ENCODE measurements at regions not wholly inside any gene's neighbourhood (a gene's known extent, or its start where the extent isn't known, plus 50 kb on each side); places are given as distances from the start of the nearest gene placed in this dataset.

DNA sequence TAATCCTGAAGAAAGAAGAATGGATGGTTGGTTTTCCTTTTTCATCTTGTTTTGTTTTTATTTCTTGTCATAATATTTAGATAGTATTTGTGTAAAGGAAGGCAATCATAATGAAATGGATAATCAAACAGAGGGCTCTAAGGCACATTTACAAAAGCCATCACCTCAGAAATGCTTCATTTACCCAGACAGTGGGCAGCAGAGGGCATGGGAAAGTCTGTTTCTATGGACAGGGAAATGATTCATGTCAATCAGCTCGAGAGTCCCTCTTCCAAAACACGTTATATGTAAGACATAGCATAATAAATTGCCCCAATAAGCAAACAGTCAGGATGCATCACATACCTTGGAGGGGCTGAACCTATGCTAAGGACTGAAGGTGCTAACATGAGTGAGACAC is 426.1 kb downstream of the PLPP3 start (continued):
- TF ChIP-seq SPI1 (IDR thresholded peaks at IDR 0.05; ENCODE audit: borderline replicate concordance, insufficient read depth, low read depth, low read length) (no peak), TBL1XR1 (IDR thresholded peaks at IDR 0.05; ENCODE audit: low read depth, low read length) (no peak), NR2C2 (IDR thresholded peaks at IDR 0.05; ENCODE audit: borderline replicate concordance, control insufficient read depth, insufficient read length, low read depth) (no peak)

DNA sequence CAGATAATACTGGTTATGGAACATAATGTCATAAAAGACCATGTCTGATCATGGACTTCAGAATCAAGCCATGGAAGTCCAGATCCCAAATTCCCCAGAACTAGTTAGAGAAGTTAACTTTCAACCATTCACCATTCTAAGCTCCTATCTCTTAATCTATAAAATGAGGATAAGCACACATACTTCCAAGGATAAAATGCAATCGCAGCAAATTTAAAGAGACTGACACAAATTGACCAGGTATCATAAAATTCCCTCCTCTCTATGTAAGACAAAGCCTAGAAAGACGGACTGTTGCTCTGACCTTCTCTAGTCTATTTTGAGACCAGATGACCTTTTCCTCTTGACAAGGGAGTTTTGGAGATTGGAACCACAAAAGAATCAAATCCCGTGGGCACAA is 426.7 kb downstream of the PLPP3 start:
- Histone ChIP-seq H3K79me2 (ENCODE audit: control insufficient read depth, insufficient read depth, low read length) (no peaks in the 10 kb centered on the region), H3K36me3 (ENCODE audit: control insufficient read depth in 2 of 2, insufficient read depth in 2 of 2, low read length in 1 of 2) (no peaks in the 10 kb centered on the region), H3K4me1 (ENCODE audit: control insufficient read depth, insufficient read depth, low read length) (no peaks in the 10 kb centered on the region), H3K27me3 (replicated peaks in 1 of 2; ENCODE audit: control insufficient read depth in 2 of 2, insufficient read depth in 2 of 2, low read length in 1 of 2) (no peaks in the 10 kb centered on the region), H2AFZ (ENCODE audit: control insufficient read depth, low read depth, low read length) (no peak overlapping the region), H3K9ac (ENCODE audit: control insufficient read depth, insufficient read depth, low read length) (no peak overlapping the region), H3K4me2 (ENCODE audit: control insufficient read depth, insufficient read depth) (no peak overlapping the region), H3K27ac (ENCODE audit: control insufficient read depth, insufficient read depth) (no peak overlapping the region), H4K20me1 (ENCODE audit: control insufficient read depth, insufficient read depth) (no peaks in the 10 kb centered on the region), H3K4me3 (no peak overlapping the region), H3K9me3 (replicated peaks; ENCODE audit: control insufficient read depth, insufficient read depth, low read length) (no peaks in the 10 kb centered on the region)
- 15% methylated on average over 3 of the region's 3 CpGs for WGBS (ENCODE audit: insufficient coverage, insufficient replicate concordance, low lambda C conversion rate, missing lambda C conversion rate)
- CTCF ChIA-PET, result interaction anchor here (0.7 to 1.6 kb wide), 3 partner anchors 8 to 18 kb away, joined by 3 to 4 read pairs (median 3); no protein-coding TSS in a partner anchor
- FAIRE-seq, result no peak
- no peak for DNase-seq (ENCODE audit: low read depth, low spot score)
- no peak for ATAC-seq
- intact Hi-C loops (cut with micrococcal nuclease; ENCODE audit: unreplicated experiment) (no loop called here), in situ Hi-C loops (cut with MboI) (no loop called here)
- RAD21 ChIA-PET (ENCODE audit: unreplicated experiment), result interaction anchor here (1.0 to 1.5 kb wide), 2 partner anchors 9 to 22 kb away, joined by 4 to 5 read pairs; no protein-coding TSS in a partner anchor
- SMC1A ChIA-PET (ENCODE audit: uncharacterized antibody, unreplicated experiment), result interaction anchor here (0.7 to 3.0 kb wide), 4 partner anchors 9 to 194 kb away, joined by 3 to 14 read pairs (median 7); no protein-coding TSS in a partner anchor
- POLR2A ChIA-PET, result no interaction called here
- BruUV-seq (replicated peaks), result no TSS peak
- TF ChIP-seq ZBED1 (IDR thresholded peaks at IDR 0.05; ENCODE audit: borderline replicate concordance) (no peak), RAD51 (IDR thresholded peaks at IDR 0.05) (no peak), SUPT20H (IDR thresholded peaks at IDR 0.05; ENCODE audit: borderline replicate concordance, control insufficient read depth, low read depth, low read length) (no peak), CBX3 (IDR thresholded peaks at IDR 0.05; ENCODE audit: borderline replicate concordance, low read depth) (no peak)
- TF ChIP-seq, protein P1, sequence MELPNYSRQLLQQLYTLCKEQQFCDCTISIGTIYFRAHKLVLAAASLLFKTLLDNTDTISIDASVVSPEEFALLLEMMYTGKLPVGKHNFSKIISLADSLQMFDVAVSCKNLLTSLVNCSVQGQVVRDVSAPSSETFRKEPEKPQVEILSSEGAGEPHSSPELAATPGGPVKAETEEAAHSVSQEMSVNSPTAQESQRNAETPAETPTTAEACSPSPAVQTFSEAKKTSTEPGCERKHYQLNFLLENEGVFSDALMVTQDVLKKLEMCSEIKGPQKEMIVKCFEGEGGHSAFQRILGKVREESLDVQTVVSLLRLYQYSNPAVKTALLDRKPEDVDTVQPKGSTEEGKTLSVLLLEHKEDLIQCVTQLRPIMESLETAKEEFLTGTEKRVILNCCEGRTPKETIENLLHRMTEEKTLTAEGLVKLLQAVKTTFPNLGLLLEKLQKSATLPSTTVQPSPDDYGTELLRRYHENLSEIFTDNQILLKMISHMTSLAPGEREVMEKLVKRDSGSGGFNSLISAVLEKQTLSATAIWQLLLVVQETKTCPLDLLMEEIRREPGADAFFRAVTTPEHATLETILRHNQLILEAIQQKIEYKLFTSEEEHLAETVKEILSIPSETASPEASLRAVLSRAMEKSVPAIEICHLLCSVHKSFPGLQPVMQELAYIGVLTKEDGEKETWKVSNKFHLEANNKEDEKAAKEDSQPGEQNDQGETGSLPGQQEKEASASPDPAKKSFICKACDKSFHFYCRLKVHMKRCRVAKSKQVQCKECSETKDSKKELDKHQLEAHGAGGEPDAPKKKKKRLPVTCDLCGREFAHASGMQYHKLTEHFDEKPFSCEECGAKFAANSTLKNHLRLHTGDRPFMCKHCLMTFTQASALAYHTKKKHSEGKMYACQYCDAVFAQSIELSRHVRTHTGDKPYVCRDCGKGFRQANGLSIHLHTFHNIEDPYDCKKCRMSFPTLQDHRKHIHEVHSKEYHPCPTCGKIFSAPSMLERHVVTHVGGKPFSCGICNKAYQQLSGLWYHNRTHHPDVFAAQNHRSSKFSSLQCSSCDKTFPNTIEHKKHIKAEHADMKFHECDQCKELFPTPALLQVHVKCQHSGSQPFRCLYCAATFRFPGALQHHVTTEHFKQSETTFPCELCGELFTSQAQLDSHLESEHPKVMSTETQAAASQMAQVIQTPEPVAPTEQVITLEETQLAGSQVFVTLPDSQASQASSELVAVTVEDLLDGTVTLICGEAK (IDR thresholded peaks at IDR 0.05; ENCODE audit: borderline replicate concordance), result no peak
- TF ChIP-seq, protein P2, sequence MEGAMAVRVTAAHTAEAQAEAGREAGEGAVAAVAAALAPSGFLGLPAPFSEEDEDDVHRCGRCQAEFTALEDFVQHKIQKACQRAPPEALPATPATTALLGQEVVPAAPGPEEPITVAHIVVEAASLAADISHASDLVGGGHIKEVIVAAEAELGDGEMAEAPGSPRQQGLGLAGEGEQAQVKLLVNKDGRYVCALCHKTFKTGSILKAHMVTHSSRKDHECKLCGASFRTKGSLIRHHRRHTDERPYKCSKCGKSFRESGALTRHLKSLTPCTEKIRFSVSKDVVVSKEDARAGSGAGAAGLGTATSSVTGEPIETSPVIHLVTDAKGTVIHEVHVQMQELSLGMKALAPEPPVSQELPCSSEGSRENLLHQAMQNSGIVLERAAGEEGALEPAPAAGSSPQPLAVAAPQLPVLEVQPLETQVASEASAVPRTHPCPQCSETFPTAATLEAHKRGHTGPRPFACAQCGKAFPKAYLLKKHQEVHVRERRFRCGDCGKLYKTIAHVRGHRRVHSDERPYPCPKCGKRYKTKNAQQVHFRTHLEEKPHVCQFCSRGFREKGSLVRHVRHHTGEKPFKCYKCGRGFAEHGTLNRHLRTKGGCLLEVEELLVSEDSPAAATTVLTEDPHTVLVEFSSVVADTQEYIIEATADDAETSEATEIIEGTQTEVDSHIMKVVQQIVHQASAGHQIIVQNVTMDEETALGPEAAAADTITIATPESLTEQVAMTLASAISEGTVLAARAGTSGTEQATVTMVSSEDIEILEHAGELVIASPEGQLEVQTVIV (IDR thresholded peaks at IDR 0.05; ENCODE audit: borderline replicate concordance, partially characterized antibody), result no peak
- TF ChIP-seq, protein P3, sequence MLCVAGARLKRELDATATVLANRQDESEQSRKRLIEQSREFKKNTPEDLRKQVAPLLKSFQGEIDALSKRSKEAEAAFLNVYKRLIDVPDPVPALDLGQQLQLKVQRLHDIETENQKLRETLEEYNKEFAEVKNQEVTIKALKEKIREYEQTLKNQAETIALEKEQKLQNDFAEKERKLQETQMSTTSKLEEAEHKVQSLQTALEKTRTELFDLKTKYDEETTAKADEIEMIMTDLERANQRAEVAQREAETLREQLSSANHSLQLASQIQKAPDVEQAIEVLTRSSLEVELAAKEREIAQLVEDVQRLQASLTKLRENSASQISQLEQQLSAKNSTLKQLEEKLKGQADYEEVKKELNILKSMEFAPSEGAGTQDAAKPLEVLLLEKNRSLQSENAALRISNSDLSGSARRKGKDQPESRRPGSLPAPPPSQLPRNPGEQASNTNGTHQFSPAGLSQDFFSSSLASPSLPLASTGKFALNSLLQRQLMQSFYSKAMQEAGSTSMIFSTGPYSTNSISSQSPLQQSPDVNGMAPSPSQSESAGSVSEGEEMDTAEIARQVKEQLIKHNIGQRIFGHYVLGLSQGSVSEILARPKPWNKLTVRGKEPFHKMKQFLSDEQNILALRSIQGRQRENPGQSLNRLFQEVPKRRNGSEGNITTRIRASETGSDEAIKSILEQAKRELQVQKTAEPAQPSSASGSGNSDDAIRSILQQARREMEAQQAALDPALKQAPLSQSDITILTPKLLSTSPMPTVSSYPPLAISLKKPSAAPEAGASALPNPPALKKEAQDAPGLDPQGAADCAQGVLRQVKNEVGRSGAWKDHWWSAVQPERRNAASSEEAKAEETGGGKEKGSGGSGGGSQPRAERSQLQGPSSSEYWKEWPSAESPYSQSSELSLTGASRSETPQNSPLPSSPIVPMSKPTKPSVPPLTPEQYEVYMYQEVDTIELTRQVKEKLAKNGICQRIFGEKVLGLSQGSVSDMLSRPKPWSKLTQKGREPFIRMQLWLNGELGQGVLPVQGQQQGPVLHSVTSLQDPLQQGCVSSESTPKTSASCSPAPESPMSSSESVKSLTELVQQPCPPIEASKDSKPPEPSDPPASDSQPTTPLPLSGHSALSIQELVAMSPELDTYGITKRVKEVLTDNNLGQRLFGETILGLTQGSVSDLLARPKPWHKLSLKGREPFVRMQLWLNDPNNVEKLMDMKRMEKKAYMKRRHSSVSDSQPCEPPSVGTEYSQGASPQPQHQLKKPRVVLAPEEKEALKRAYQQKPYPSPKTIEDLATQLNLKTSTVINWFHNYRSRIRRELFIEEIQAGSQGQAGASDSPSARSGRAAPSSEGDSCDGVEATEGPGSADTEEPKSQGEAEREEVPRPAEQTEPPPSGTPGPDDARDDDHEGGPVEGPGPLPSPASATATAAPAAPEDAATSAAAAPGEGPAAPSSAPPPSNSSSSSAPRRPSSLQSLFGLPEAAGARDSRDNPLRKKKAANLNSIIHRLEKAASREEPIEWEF (IDR thresholded peaks at IDR 0.05; ENCODE audit: insufficient replicate concordance, low read depth, low read length), result no peak
